Large intestine (tissue), 3 donors: ENCODE measurements at regions not wholly inside any gene's neighbourhood (a gene's known extent, or its start where the extent isn't known, plus 50 kb on each side); places are given as distances from the start of the nearest gene placed in this dataset.

Source experiments
- DNase-seq, 2 donors: peaks; one replicate each; pipeline versions ENCODE4 v3.0.0 to v3.0.0-alpha.2; 2013
- H3K27ac ChIP-seq: one replicate; pipeline ENCODE4 v1.5.1; 2013; ENCODE audit warnings: low read length
- H3K27me3 ChIP-seq: 2 replicates; pipeline ENCODE4 v1.6.1; 2013; ENCODE audit warnings: low read length; ENCODE audit not compliant: control insufficient read depth, insufficient read depth
- H3K36me3 ChIP-seq: 2 replicates; pipeline ENCODE4 v1.6.1; 2013; ENCODE audit warnings: low read length; ENCODE audit not compliant: control insufficient read depth, insufficient read depth
- H3K4me1 ChIP-seq: one replicate; pipeline ENCODE4 v1.6.1; 2013; ENCODE audit warnings: low read length; ENCODE audit not compliant: control insufficient read depth, insufficient read depth
- H3K4me3 ChIP-seq: one replicate; pipeline ENCODE4 v1.5.1; 2013; ENCODE audit warnings: low read length
- H3K9me3 ChIP-seq: one replicate; pipeline ENCODE4 v1.6.1; 2013; ENCODE audit warnings: mild to moderate bottlenecking, low read depth, low read length, moderate library complexity; ENCODE audit not compliant: control insufficient read depth
- WGBS: methylation state at CpG from one replicate; pipeline ENCODE4 v1.1.5; 2013; ENCODE audit warnings: low lambda C conversion rate; ENCODE audit not compliant: insufficient coverage; 5-methylcytosine and 5-hydroxymethylcytosine counted together

DNA sequence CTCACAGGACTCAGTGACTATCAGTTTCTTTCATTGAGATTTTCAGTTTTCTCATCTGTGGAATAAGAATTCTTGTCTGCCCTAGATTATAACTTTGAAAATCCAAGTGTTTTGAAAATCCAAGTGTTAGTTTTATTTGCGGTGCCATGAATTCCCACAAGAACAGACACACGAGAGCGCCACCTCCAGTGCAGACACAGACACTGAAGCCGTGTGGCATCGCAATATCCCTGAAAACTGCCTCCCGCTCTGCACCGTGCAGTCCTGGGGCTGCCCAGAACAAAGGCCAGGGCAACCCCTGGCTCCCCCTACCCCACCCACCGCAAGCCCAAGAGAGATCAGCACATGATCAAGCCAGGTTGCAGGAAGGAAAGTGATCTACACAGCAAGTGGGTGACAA is 229.5 kb upstream of the ASIC2 start:
- H3K4me3 ChIP-seq: no peak overlapping the region
- H3K4me1 ChIP-seq: peaks cover 43% of the 10 kb centered on the region
- H3K27me3 ChIP-seq: no peaks in the 10 kb centered on the region
- H3K9me3 ChIP-seq: no peaks in the 10 kb centered on the region
- no peak overlapping the region for H3K27ac ChIP-seq
- H3K36me3 ChIP-seq: no peaks in the 10 kb centered on the region
- WGBS: no CpG with 5 or more reads among the region's 8 CpGs
- no peak for DNase-seq

DNA sequence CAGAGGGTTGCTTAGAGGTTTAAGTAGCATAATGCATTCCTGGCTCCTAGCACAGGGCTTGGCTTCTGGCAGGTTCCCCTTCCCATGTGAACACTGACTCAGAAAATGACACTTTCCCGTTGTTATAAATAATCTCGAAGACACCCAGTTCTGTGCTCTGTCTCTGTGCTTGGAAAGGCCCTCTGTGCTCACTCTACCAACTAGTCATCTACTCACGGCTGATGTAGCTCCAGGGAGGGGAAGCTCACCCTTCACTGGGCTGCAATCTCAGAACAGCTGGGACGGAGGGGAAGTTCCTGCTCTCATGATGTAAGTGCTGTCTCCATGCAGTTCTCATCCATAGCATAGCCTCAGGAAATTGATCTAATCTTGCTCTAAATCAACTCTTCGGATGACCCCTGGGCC is 230.5 kb upstream of the ASIC2 start:
- no peaks in the 10 kb centered on the region for H3K36me3 ChIP-seq
- peaks cover 43% of the 10 kb centered on the region for H3K4me1 ChIP-seq
- peak in 1 of 2 donors; percentile 15 for DNase-seq
- no CpG with 5 or more reads among the region's 5 CpGs for WGBS
- peaks cover 1% of the 10 kb centered on the region for H3K27me3 ChIP-seq
- H3K9me3 ChIP-seq: no peaks in the 10 kb centered on the region
- no peak overlapping the region for H3K27ac ChIP-seq
- no peak overlapping the region for H3K4me3 ChIP-seq

- peak overlapping the region; percentile 77 for H3K27ac ChIP-seq
- no peaks in the 10 kb centered on the region for H3K36me3 ChIP-seq
- no CpG with 5 or more reads among the region's 7 CpGs for WGBS
- H3K9me3 ChIP-seq: no peaks in the 10 kb centered on the region
- H3K4me3 ChIP-seq: no peak overlapping the region
- peaks cover 33% of the 10 kb centered on the region for H3K4me1 ChIP-seq
- peaks cover 3% of the 10 kb centered on the region for H3K27me3 ChIP-seq
- DNase-seq: peak; percentile 82 to 87
Measured at GRCh38 chr17:33525186-33525585, 232.1 kb upstream of the ASIC2 start.

DNA sequence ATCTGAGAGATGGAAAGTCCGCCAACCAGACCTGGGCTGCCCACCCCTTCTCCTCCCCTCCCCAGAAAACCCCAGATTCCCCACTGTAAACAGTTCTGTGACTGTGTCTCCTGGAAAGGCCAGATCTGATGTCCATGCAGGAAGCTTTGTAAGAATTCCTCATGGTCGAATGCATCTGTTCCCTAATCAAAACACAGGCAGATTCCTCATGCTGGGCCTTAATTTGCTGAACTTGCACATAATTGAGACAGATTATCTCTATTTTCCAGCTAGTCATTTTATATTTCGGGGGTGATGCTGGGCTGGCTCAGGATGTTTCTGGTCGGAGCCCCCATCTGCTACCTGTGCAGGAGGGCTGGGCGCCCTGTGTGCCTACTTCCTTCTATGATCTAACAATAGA is 233.6 kb upstream of the ASIC2 start:
- H3K9me3 ChIP-seq: no peaks in the 10 kb centered on the region
- H3K27ac ChIP-seq: no peak overlapping the region
- no CpG with 5 or more reads among the region's 5 CpGs for WGBS
- H3K27me3 ChIP-seq: peaks cover 3% of the 10 kb centered on the region
- H3K4me1 ChIP-seq: peaks cover 20% of the 10 kb centered on the region
- H3K36me3 ChIP-seq: no peaks in the 10 kb centered on the region
- no peak overlapping the region for H3K4me3 ChIP-seq
- no peak for DNase-seq

GRCh38 chr17:33527290-33527689 is 234.2 kb upstream of the ASIC2 start:
- no peak for DNase-seq

GRCh38 chr17:33528846-33529245 is 235.8 kb upstream of the ASIC2 start:
- H3K9me3 ChIP-seq: no peaks in the 10 kb centered on the region
- no CpG with 5 or more reads among the region's 1 CpG for WGBS
- no peak overlapping the region for H3K27ac ChIP-seq
- H3K36me3 ChIP-seq: no peaks in the 10 kb centered on the region
- peaks cover 14% of the 10 kb centered on the region for H3K4me1 ChIP-seq
- H3K4me3 ChIP-seq: no peak overlapping the region
- DNase-seq: no peak
- H3K27me3 ChIP-seq: peaks cover 8% of the 10 kb centered on the region

More at GRCh38 chr17:33527290-33527689, 234.2 kb upstream of the ASIC2 start:
- Histone ChIP-seq H3K27ac (no peak overlapping the region), H3K36me3 (no peaks in the 10 kb centered on the region), H3K9me3 (no peaks in the 10 kb centered on the region), H3K4me3 (no peak overlapping the region), H3K4me1 (peaks cover 16% of the 10 kb centered on the region), H3K27me3 (peaks cover 3% of the 10 kb centered on the region)
- no CpG with 5 or more reads among the region's 3 CpGs for WGBS

GRCh38 chr17:33529816-33530215 is 236.7 kb upstream of the ASIC2 start:
- Histone ChIP-seq H3K4me3 (no peak overlapping the region), H3K36me3 (no peaks in the 10 kb centered on the region), H3K9me3 (no peaks in the 10 kb centered on the region), H3K27ac (no peak overlapping the region), H3K4me1 (peaks cover 4% of the 10 kb centered on the region), H3K27me3 (peaks cover 8% of the 10 kb centered on the region)
- WGBS: 100% methylated on average over 3 of the region's 9 CpGs
- peak in 1 of 2 donors; percentile 41 for DNase-seq

GRCh38 chr17:33531311-33531710 is 238.2 kb upstream of the ASIC2 start:
- no peak for DNase-seq
- WGBS: no CpG with 5 or more reads among the region's 6 CpGs
- Histone ChIP-seq H3K27ac (no peak overlapping the region), H3K36me3 (no peaks in the 10 kb centered on the region), H3K27me3 (peaks cover 8% of the 10 kb centered on the region), H3K4me1 (no peaks in the 10 kb centered on the region), H3K9me3 (no peaks in the 10 kb centered on the region), H3K4me3 (no peak overlapping the region)

- DNase-seq: no peak
- peaks cover 13% of the 10 kb centered on the region for H3K27me3 ChIP-seq
- H3K4me1 ChIP-seq: no peaks in the 10 kb centered on the region
- no peak overlapping the region for H3K4me3 ChIP-seq
- no peak overlapping the region for H3K27ac ChIP-seq
- no peaks in the 10 kb centered on the region for H3K36me3 ChIP-seq
- H3K9me3 ChIP-seq: no peaks in the 10 kb centered on the region
- 80% methylated on average over 1 of the region's 9 CpGs for WGBS
Measured at GRCh38 chr17:33534087-33534486, 241.0 kb upstream of the ASIC2 start.

DNA sequence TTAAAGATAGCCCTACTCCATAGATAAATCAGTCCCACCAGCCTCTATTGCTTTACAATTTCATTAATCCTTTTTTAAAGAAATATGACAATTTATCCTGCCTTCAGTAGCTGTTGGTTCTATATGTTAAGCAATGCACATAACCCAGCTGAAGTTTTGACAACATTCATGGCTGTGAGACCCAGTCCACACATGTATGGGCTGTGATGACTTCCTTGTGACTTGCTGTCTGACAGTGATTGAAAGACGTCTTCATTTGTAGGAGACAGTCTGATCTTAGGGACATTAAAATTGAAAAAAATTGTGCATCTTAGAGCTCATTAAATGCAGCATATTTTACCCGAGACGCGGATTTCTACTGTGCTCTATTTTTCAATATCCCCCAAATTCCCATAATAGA is 252.0 kb upstream of the ASIC2 start:
- Histone ChIP-seq H3K27ac (no peak overlapping the region), H3K4me3 (no peak overlapping the region), H3K9me3 (no peaks in the 10 kb centered on the region), H3K36me3 (no peaks in the 10 kb centered on the region), H3K4me1 (no peaks in the 10 kb centered on the region), H3K27me3 (peaks cover 12% of the 10 kb centered on the region)
- 96% methylated on average over 4 of the region's 4 CpGs for WGBS
- DNase-seq: no peak

GRCh38 chr17:33550261-33550660 is 257.2 kb upstream of the ASIC2 start:
- H3K4me1 ChIP-seq: no peaks in the 10 kb centered on the region
- H3K27me3 ChIP-seq: peaks cover 21% of the 10 kb centered on the region
- H3K27ac ChIP-seq: no peak overlapping the region
- no peak for DNase-seq
- H3K4me3 ChIP-seq: no peak overlapping the region
- H3K36me3 ChIP-seq: no peaks in the 10 kb centered on the region
- H3K9me3 ChIP-seq: no peaks in the 10 kb centered on the region
- no CpG with 5 or more reads among the region's 4 CpGs for WGBS
